Choroid plexus epithelial cell (primary cell): ENCODE measurements at regions not wholly inside any gene's neighbourhood (a gene's known extent, or its start where the extent isn't known, plus 50 kb on each side); places are given as distances from the start of the nearest gene placed in this dataset.

Source experiments
- DNase-seq: peaks from one replicate; pipeline ENCODE4 v3.0.0-alpha.2; 2010; ENCODE audit warnings: low read depth
- H3K4me3 ChIP-seq: 2 replicates; pipeline ENCODE4 v1.5.1; 2011; ENCODE audit warnings: low read depth, mild to moderate bottlenecking, control low read depth, low read length, moderate library complexity
- TF ChIP-seq, protein P1 (sequence below): conservative IDR thresholded peaks from 2 replicates; pipeline ENCODE4 v1.5.1; 2011; ENCODE audit warnings: low read depth, mild to moderate bottlenecking, control low read depth, inconsistent platforms, low read length, moderate library complexity

DNA sequence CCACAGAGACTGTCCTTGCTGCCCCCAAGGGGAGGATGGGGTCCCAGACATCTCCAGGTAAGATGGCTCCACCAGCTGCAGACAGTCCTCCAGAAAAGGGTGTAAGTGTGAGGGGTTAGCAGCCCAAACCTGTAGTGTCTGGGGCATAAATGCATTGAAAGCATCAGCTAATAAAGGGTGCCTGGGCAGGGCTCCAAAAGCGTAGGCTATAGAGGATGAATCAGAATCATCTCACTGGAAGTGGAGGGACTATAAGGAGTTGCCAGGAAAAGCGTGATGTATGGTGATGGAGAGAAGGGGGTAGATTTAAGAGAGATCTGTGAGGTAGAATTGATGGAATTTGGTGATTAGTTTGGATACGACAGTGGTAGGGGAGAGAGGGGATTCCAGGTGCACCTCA lies 79.9 kb upstream of the ONECUT1 start:
- TF ChIP-seq, protein P1, sequence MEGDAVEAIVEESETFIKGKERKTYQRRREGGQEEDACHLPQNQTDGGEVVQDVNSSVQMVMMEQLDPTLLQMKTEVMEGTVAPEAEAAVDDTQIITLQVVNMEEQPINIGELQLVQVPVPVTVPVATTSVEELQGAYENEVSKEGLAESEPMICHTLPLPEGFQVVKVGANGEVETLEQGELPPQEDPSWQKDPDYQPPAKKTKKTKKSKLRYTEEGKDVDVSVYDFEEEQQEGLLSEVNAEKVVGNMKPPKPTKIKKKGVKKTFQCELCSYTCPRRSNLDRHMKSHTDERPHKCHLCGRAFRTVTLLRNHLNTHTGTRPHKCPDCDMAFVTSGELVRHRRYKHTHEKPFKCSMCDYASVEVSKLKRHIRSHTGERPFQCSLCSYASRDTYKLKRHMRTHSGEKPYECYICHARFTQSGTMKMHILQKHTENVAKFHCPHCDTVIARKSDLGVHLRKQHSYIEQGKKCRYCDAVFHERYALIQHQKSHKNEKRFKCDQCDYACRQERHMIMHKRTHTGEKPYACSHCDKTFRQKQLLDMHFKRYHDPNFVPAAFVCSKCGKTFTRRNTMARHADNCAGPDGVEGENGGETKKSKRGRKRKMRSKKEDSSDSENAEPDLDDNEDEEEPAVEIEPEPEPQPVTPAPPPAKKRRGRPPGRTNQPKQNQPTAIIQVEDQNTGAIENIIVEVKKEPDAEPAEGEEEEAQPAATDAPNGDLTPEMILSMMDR, result no peak
- DNase-seq, result no peak
- no peak overlapping the region for H3K4me3 ChIP-seq

GRCh38 chr15:52866698-52867097 lies 76.6 kb upstream of the ONECUT1 start:
- no peak for DNase-seq

DNA sequence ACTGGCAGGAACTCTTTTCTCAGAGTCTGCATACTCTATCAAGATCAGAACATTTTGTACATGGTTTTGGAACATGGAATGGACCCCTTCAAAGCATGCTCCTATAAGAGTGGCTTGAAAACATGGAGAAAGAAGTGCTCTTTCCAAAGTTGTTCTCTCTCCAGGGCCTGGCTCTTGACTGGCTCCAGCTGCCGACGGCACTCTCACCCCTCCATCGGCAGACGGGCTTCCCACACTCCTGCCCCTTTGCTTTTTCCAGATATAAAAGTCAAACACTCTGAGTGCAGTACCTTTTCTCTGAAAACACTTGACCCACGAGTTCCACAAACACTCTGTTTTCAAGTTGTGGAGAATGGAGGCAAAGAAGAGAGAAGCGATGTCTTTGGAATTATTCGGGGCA lies 72.5 kb upstream of the ONECUT1 start:
- no peak for DNase-seq
- TF ChIP-seq, protein P1, result no peak
- H3K4me3 ChIP-seq, result no peak overlapping the region

More at GRCh38 chr15:52866698-52867097, 76.6 kb upstream of the ONECUT1 start:
- no peak overlapping the region for H3K4me3 ChIP-seq
- TF ChIP-seq, protein P1, result no peak

DNA sequence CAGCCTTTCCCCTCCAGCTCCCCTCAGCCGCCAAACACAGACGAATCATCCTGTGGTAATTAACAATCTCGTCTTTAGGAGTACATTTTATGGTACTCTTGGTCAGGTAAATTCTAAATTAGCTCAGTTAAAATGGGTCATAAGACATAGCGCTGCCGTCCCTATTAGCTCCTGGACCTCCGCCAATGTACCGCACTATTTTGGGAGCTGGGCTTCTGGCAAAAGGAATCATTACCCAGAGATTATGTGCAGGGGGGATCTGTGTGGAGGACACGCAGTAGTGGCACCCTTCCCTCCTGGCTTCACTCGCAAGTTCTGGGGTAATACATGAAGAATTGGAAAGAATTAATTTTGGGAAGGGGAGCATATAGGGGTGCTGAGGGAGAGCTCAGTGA lies 68.6 kb upstream of the ONECUT1 start:
- TF ChIP-seq, protein P1, result no peak
- DNase-seq, result no peak
- H3K4me3 ChIP-seq, result no peak overlapping the region

DNA sequence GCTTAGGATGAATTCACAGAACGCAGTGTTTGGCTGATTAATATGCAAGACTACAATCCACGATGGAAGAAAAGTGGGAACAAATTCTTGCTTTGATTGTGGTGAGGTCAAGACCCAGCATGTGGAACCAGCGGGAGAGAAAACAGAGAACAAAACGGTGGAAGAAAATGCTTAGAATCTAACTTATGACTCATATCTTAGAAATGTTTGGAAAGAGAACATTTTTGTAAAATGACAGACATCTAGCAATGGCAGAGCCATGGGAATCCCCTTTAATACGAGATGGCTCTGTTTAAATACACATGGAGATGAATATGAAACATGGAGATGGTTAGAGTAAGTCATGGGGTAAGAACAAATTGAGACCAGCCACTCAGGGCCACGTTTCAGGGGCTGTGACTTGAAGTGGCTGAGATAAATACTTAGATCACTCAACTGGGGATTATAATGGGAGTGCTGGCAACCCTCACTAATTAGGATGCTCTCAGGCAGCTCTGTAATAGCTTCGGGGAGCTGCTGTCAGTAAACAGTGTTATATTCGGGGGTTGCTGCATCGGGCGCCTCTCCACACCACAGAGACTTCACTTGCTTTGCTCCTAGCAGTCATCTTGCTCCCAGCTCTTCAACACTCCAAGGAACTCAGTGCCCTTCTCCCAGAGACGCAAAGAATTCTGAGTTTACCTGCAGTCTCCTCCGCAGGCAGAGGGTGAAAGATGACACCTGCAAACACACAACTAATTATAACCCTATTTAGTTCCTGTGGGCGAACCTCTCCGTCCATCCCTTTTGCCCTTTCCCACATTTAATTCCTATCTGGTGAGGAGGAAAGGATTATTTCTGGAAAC lies 68.0 kb upstream of the ONECUT1 start:
- peak; percentile 9 for DNase-seq
- no peak overlapping the region for H3K4me3 ChIP-seq
- TF ChIP-seq, protein P1, result no peak

DNA sequence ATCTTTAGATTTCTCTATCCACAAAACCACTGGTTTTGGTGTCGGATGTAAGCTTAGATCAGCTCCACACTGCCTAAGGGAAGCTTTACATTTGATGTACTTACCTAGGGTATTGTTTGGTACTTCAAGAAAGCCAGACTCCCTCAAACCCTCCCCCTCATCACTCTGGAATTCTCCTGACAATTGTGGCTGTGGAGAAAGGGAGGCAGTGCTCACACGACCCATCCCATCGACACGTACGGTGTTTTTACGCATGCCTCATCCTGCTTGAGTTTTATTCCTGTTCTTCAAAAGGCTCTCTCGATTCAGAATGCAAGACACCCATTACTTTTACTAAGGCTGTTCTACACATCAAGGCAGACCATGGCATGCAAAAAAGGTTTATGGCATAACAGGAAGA lies 67.3 kb upstream of the ONECUT1 start:
- H3K4me3 ChIP-seq, result no peak overlapping the region
- TF ChIP-seq, protein P1, result no peak
- DNase-seq, result no peak

GRCh38 chr15:52856286-52856685 lies 66.2 kb upstream of the ONECUT1 start:
- no peak for DNase-seq
- H3K4me3 ChIP-seq, result no peak overlapping the region
- TF ChIP-seq, protein P1, result no peak
